ENCODE measurements at regions not wholly inside any gene's neighbourhood (a gene's known extent, or its start where the extent isn't known, plus 50 kb on each side); places are given as distances from the start of the nearest gene placed in this dataset.

GRCh38 chr7:126378642-126379041 lies 874.1 kb downstream of the GRM8 start:
- Histone ChIP-seq H3K9me3 (ENCODE audit: control insufficient read depth in 4 of 4, insufficient read depth in 3 of 4, low read length in 3 of 4) (no peaks in the 10 kb centered on the region), H3K4me3 (no peak overlapping the region), H3K27me3 (ENCODE audit: control insufficient read depth in 3 of 3, insufficient read depth in 3 of 3, low read length in 2 of 3) (no peaks in the 10 kb centered on the region), H3K4me1 (ENCODE audit: control insufficient read depth in 5 of 5, insufficient read depth in 5 of 5, low read length in 5 of 5) (no peaks in the 10 kb centered on the region), H3K9ac (ENCODE audit: insufficient read depth in 1 of 2, low read length in 2 of 2) (no peak overlapping the region), H3K27ac (ENCODE audit: low read depth in 1 of 2, low read length in 1 of 2) (no peak overlapping the region), H3K36me3 (ENCODE audit: control insufficient read depth in 4 of 4, insufficient read depth in 4 of 4, low read length in 4 of 4) (no peaks in the 10 kb centered on the region)
- DNase-seq (no peak), ATAC-seq (ENCODE audit: insufficient read depth, low FRiP score) (no peak)
- 60 to 73% methylated on average over 2 of the region's 2 CpGs for WGBS, 2 donors
- no peak for TF ChIP-seq CTCF (IDR thresholded peaks at IDR 0.05; ENCODE audit: control extremely low read depth, extremely low read depth)

GRCh38 chr7:126370038-126370668 lies 882.6 kb downstream of the GRM8 start:
- H3K27ac ChIP-seq (ENCODE audit: low read depth in 1 of 2, low read length in 1 of 2): no peak overlapping the region
- H3K27me3 ChIP-seq (ENCODE audit: control insufficient read depth in 3 of 3, insufficient read depth in 3 of 3, low read length in 2 of 3): no peaks in the 10 kb centered on the region
- no peaks in the 10 kb centered on the region for H3K9me3 ChIP-seq (ENCODE audit: control insufficient read depth in 4 of 4, insufficient read depth in 3 of 4, low read length in 3 of 4)
- H3K4me3 ChIP-seq: no peak overlapping the region
- no peak for TF ChIP-seq CTCF (IDR thresholded peaks at IDR 0.05; ENCODE audit: control extremely low read depth, extremely low read depth)
- H3K36me3 ChIP-seq (ENCODE audit: control insufficient read depth in 4 of 4, insufficient read depth in 4 of 4, low read length in 4 of 4): no peaks in the 10 kb centered on the region
- 88% methylated on average over 1 of the region's 1 CpG for WGBS, 2 donors
- ATAC-seq (ENCODE audit: insufficient read depth, low FRiP score) (no peak), DNase-seq (no peak)
- H3K4me1 ChIP-seq (ENCODE audit: control insufficient read depth in 5 of 5, insufficient read depth in 5 of 5, low read length in 5 of 5): no peaks in the 10 kb centered on the region
- no peak overlapping the region for H3K9ac ChIP-seq (ENCODE audit: insufficient read depth in 1 of 2, low read length in 2 of 2)

- ATAC-seq (ENCODE audit: insufficient read depth, low FRiP score) (no peak), DNase-seq (no peak)
- no peaks in the 10 kb centered on the region for H3K27me3 ChIP-seq (ENCODE audit: control insufficient read depth in 3 of 3, insufficient read depth in 3 of 3, low read length in 2 of 3)
- no peak overlapping the region for H3K27ac ChIP-seq (ENCODE audit: low read depth in 1 of 2, low read length in 1 of 2)
- 78% methylated on average over 1 of the region's 1 CpG for WGBS, 2 donors
- H3K36me3 ChIP-seq (ENCODE audit: control insufficient read depth in 4 of 4, insufficient read depth in 4 of 4, low read length in 4 of 4): no peaks in the 10 kb centered on the region
- H3K9ac ChIP-seq (ENCODE audit: insufficient read depth in 1 of 2, low read length in 2 of 2): no peak overlapping the region
- no peaks in the 10 kb centered on the region for H3K4me1 ChIP-seq (ENCODE audit: control insufficient read depth in 5 of 5, insufficient read depth in 5 of 5, low read length in 5 of 5)
- H3K9me3 ChIP-seq (ENCODE audit: control insufficient read depth in 4 of 4, insufficient read depth in 3 of 4, low read length in 3 of 4): no peaks in the 10 kb centered on the region
- no peak for TF ChIP-seq CTCF (IDR thresholded peaks at IDR 0.05; ENCODE audit: control extremely low read depth, extremely low read depth)
- H3K4me3 ChIP-seq: no peak overlapping the region
These were observed 890.0 kb downstream of the GRM8 start for GRCh38 chr7:126362746-126363145.

GRCh38 chr7:126361183-126361582 lies 891.6 kb downstream of the GRM8 start:
- ATAC-seq (ENCODE audit: insufficient read depth, low FRiP score) (no peak), DNase-seq (no peak)
- no peaks in the 10 kb centered on the region for H3K36me3 ChIP-seq (ENCODE audit: control insufficient read depth in 4 of 4, insufficient read depth in 4 of 4, low read length in 4 of 4)
- no peak overlapping the region for H3K4me3 ChIP-seq
- no peaks in the 10 kb centered on the region for H3K27me3 ChIP-seq (ENCODE audit: control insufficient read depth in 3 of 3, insufficient read depth in 3 of 3, low read length in 2 of 3)
- no peaks in the 10 kb centered on the region for H3K9me3 ChIP-seq (ENCODE audit: control insufficient read depth in 4 of 4, insufficient read depth in 3 of 4, low read length in 3 of 4)
- H3K4me1 ChIP-seq (ENCODE audit: control insufficient read depth in 5 of 5, insufficient read depth in 5 of 5, low read length in 5 of 5): no peaks in the 10 kb centered on the region
- no peak overlapping the region for H3K9ac ChIP-seq (ENCODE audit: insufficient read depth in 1 of 2, low read length in 2 of 2)
- 78 to 92% methylated on average over 3 of the region's 3 CpGs for WGBS, 2 donors
- no peak overlapping the region for H3K27ac ChIP-seq (ENCODE audit: low read depth in 1 of 2, low read length in 1 of 2)
- TF ChIP-seq CTCF (IDR thresholded peaks at IDR 0.05; ENCODE audit: control extremely low read depth, extremely low read depth): no peak

Data from lung (tissue), 11 donors.